Spleen (tissue), 11 donors: ENCODE measurements at regions not wholly inside any gene's neighbourhood (a gene's known extent, or its start where the extent isn't known, plus 50 kb on each side); places are given as distances from the start of the nearest gene placed in this dataset.

Source experiments
- DNase-seq: peaks from one replicate; pipeline ENCODE4 v3.0.0-alpha.2; 2020
- H3K27ac ChIP-seq, 8 donors: fragments of 200-600 bp; sonication (generic) in 7 of 8; 1 replicate in 4 of 8; 2 replicates in 4 of 8; pipeline versions ENCODE4 v1.5.0 to v1.8.0; 2016 to 2021; ENCODE audit warnings: inconsistent platforms in 4 of 8, mild to moderate bottlenecking in 4 of 8, moderate library complexity in 1 of 8
- H3K27me3 ChIP-seq, 7 donors: fragments of 200-600 bp; sonication (generic) in 6 of 7; replicated peaks in 1 of 7; 1 replicate in 4 of 7; 2 replicates in 3 of 7; pipeline versions ENCODE4 v1.5.0 to v1.8.0; 2016 to 2021; ENCODE audit warnings: inconsistent platforms in 3 of 7, mild to moderate bottlenecking in 1 of 7
- H3K36me3 ChIP-seq, 6 donors: fragments of 200-600 bp; sonication (generic) in 5 of 6; 1 replicate in 4 of 6; 2 replicates in 2 of 6; pipeline versions ENCODE4 v1.5.0 to v1.8.0; 2016 to 2021; ENCODE audit warnings: inconsistent platforms in 2 of 6
- H3K4me1 ChIP-seq, 6 donors: fragments of 200-600 bp; sonication (generic) in 5 of 6; 1 replicate in 3 of 6; 2 replicates in 3 of 6; pipeline versions ENCODE4 v1.5.0 to v1.8.0; 2016 to 2021; ENCODE audit warnings: inconsistent platforms in 3 of 6
- H3K4me3 ChIP-seq, 8 donors: fragments of 200-600 bp; sonication (generic) in 7 of 8; 1 replicate in 4 of 8; 2 replicates in 4 of 8; pipeline versions ENCODE4 v1.5.0 to v1.8.0; 2016 to 2021; ENCODE audit warnings: inconsistent platforms in 4 of 8, mild to moderate bottlenecking in 4 of 8, moderate library complexity in 2 of 8
- H3K9me3 ChIP-seq, 8 donors: fragments of 200-600 bp; sonication (generic) in 7 of 8; 1 replicate in 4 of 8; 2 replicates in 4 of 8; pipeline versions ENCODE4 v1.5.0 to v1.8.0; 2016 to 2021; ENCODE audit warnings: inconsistent platforms in 4 of 8
- POLR2A ChIP-seq, 3 donors: fragments of 450-650 bp; IDR thresholded peaks; one replicate each; pipeline ENCODE4 v1.5.1; 2017; ENCODE audit warnings: antibody characterized with exemption in 3 of 3, mild to moderate bottlenecking in 1 of 3
- POLR2AphosphoS5 ChIP-seq, 3 donors: sonication (generic); formaldehyde crosslinking; IDR thresholded peaks; one replicate each; pipeline ENCODE4 v1.5.1; 2017; ENCODE audit warnings: antibody characterized with exemption in 3 of 3
- WGBS, 5 donors: extraction: QIAGEN DNeasy Blood & Tissue Kit in 3 of 5; methylation state at CpG; one replicate each; pipeline versions ENCODE4 v1.1.5 to v1.1.7; 2013 to 2018; 5-methylcytosine and 5-hydroxymethylcytosine counted together
- intact Hi-C: fragments of 100-400 bp; cut with DNase I; formaldehyde crosslinking; loops from one replicate; pipeline ENCODE4 v1.15.0; 2023; ENCODE audit warnings: low total_unique reads
- TF ChIP-seq, protein P1 (sequence below), 11 experiments: fragments of 200-600 bp in 7 of 11; fragments of 450-650 bp in 4 of 11; sonication (generic) in 4 of 11; IDR thresholded peaks in 8 of 11; conservative IDR thresholded peaks in 3 of 11; 1 replicate in 7 of 11; 2 replicates in 4 of 11; pipeline versions ENCODE4 v1.4.0 to v1.8.0; 2016 to 2021; ENCODE audit warnings: antibody characterized with exemption in 11 of 11, inconsistent platforms in 4 of 11, mild to moderate bottlenecking in 1 of 11
- donor health status: healthy with polysubstance abuse.
- donor health status: DM: no; HTN: no; CAD: no; lungs with moderate emphysema.
- donor health status: DM: no; HTN: no; CAD: no.
- donor health status: Bipolar disorder and iron deficiency.
- donor health status: healthy.
- donor health status: DM: no; HTN: no; CAD: no.
- donor health status: DM: yes; HTN: yes; CAD: no.

DNA sequence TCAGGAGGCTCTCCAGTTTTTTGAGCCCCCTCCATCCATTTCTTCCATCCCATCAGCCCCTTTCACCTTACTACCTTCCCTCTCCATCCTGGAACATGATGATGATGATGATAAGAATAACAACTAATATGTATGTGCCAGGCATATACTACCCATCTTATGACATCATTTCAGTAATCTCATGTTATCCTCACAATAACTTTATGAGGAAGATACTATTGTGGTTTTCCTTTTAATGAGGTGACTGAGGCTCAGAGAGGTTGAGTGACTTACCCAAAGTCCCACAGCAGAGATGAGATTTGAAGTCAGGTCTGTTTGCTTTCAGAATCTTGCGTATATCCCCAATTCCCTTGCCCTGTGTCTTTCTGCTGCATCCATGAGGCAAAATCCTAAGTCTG, 55.1 kb downstream of the RTL9 start:
- H3K4me1 ChIP-seq, result peaks cover 0 to 3% (median 0%) of the 10 kb centered on the region in 6 donors
- no peak overlapping the region for H3K4me3 ChIP-seq
- intact Hi-C loops, result no loop called here
- peaks cover 0 to 26% (median 0%) of the 10 kb centered on the region in 7 donors for H3K27me3 ChIP-seq
- no peaks in the 10 kb centered on the region for H3K36me3 ChIP-seq
- H3K9me3 ChIP-seq, result no peaks in the 10 kb centered on the region
- no peak for TF ChIP-seq POLR2A (IDR thresholded peaks at IDR 0.05)
- TF ChIP-seq, protein P1, sequence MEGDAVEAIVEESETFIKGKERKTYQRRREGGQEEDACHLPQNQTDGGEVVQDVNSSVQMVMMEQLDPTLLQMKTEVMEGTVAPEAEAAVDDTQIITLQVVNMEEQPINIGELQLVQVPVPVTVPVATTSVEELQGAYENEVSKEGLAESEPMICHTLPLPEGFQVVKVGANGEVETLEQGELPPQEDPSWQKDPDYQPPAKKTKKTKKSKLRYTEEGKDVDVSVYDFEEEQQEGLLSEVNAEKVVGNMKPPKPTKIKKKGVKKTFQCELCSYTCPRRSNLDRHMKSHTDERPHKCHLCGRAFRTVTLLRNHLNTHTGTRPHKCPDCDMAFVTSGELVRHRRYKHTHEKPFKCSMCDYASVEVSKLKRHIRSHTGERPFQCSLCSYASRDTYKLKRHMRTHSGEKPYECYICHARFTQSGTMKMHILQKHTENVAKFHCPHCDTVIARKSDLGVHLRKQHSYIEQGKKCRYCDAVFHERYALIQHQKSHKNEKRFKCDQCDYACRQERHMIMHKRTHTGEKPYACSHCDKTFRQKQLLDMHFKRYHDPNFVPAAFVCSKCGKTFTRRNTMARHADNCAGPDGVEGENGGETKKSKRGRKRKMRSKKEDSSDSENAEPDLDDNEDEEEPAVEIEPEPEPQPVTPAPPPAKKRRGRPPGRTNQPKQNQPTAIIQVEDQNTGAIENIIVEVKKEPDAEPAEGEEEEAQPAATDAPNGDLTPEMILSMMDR (IDR thresholded peaks at IDR 0.05 in 8 of 11, conservative IDR thresholded peaks at IDR 0.05 in 3 of 11), result no peak
- no peak for TF ChIP-seq POLR2AphosphoS5 (IDR thresholded peaks at IDR 0.05)
- no peak for DNase-seq
- no peak overlapping the region for H3K27ac ChIP-seq
- WGBS, 5 donors, result 89 to 100% (median 100%) methylated on average over 1 of the region's 1 CpG

DNA sequence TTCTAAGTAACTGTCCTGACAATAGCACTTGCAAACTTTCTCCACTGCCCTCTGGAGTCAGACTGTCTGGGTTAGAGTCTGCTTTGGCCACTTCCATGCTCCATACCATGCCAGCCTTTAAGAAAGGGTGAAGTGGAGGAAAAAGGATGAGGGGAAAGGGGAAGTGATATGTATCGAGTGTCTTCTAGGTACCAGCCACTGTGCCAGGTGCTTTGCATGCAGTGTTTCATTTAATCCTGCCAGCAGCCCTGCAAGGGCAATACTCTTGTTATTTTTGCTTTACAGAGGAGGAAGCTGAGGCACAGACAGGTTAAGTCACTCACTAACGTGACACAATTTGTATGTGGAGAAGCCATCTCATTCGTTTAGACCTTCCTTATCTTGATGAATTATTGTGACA, 55.6 kb downstream of the RTL9 start:
- intact Hi-C loops, result no loop called here

DNA sequence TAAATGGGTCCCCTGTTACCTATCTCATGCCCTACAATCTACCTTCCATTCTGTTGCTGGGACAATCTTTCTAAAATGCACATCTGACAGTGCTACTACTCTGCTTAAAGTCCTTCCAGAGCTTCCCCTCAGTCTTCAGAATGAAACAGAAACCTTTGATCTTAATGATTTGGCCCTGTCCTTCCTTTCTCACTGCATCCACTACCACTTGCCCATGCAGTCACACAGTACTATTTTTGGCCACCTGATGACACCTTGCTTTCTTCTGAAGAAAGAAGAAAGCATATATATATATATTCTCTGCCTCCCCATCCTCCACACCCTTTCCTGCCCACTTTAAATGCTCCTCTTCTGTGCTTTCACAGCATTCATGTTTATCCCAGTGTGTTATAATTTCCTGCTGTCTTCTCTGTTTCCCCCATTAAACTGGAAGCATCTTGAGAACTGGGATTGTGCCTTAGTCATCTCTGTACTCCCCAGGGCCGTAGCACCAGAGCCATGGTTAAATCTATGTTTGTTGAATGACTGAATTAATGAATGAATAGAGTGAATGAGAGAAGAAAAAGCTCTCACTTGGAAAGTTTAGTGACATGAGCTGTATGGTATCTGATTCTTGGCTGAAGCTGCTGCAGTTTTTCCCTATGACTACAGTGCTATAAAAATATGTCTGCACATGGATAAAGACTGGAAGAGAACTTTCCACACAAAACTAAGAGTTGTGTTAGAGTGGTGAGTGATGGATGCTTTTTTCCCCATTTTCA, 56.2 kb downstream of the RTL9 start:
- WGBS, 5 donors, result 38 to 71% (median 55%) methylated on average over 1 of the region's 1 CpG
- Histone ChIP-seq H3K27ac (no peak overlapping the region), H3K4me3 (no peak overlapping the region), H3K9me3 (no peaks in the 10 kb centered on the region), H3K27me3 (peaks cover 0 to 18% (median 0%) of the 10 kb centered on the region in 7 donors), H3K36me3 (no peaks in the 10 kb centered on the region), H3K4me1 (peaks cover 0 to 3% (median 0%) of the 10 kb centered on the region in 6 donors)
- DNase-seq, result no peak
- intact Hi-C loops, result no loop called here
- TF ChIP-seq, protein P1 (IDR thresholded peaks at IDR 0.05 in 8 of 11, conservative IDR thresholded peaks at IDR 0.05 in 3 of 11), result no peak
- TF ChIP-seq POLR2A (IDR thresholded peaks at IDR 0.05) (no peak), POLR2AphosphoS5 (IDR thresholded peaks at IDR 0.05) (no peak)

More for the DNA sequence above, 55.6 kb downstream of the RTL9 start:
- TF ChIP-seq POLR2A (IDR thresholded peaks at IDR 0.05) (no peak), POLR2AphosphoS5 (IDR thresholded peaks at IDR 0.05) (no peak)
- TF ChIP-seq, protein P1 (IDR thresholded peaks at IDR 0.05 in 8 of 11, conservative IDR thresholded peaks at IDR 0.05 in 3 of 11), result no peak
- Histone ChIP-seq H3K4me1 (peaks cover 0 to 3% (median 0%) of the 10 kb centered on the region in 6 donors), H3K36me3 (no peaks in the 10 kb centered on the region), H3K4me3 (no peak overlapping the region), H3K27me3 (peaks cover 0 to 24% (median 0%) of the 10 kb centered on the region in 7 donors), H3K27ac (no peak overlapping the region), H3K9me3 (no peaks in the 10 kb centered on the region)
- no peak for DNase-seq
- WGBS, 5 donors, result 47 to 71% (median 60%) methylated on average over 2 to 3 of the region's 3 CpGs

DNA sequence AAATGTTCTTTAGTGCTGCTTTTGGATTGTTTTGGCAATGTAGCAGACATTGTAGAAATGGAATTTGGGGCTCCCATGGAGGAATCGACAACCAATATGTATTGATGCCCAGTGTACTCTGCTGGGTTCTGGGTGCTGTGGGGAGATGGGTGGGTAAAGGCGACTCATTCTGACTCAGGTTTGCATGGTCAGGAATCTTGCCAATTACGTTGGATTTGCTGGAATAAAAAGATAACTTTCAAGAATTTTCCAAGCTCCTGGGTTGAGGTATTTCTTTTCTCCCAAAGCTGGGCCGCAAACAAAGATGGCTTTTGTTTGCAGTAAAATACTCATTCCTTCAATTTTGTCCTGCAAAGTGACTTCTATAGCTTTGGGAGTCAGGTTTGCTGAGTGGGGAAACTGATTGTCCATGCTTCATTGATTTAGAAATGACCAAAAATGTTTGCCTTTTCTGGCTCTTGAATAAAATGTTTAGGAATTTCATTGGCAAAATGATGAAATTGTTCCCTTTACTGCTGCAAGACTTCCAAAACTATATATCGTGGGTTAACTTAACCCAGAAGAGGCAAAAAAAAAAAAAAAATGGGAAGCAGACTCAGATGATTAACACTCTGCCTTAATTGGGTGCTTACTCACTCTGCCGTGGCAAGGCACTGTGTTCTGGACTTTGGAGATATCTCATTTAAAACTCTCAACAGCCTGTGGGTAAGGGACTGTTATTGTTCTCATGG, 57.0 kb downstream of the RTL9 start:
- Histone ChIP-seq H3K4me1 (peaks cover 0 to 3% (median 0%) of the 10 kb centered on the region in 6 donors), H3K9me3 (no peaks in the 10 kb centered on the region), H3K27ac (no peak overlapping the region), H3K27me3 (peaks cover 0 to 11% (median 0%) of the 10 kb centered on the region in 7 donors), H3K4me3 (no peak overlapping the region), H3K36me3 (no peaks in the 10 kb centered on the region)
- WGBS, 5 donors, result 66 to 90% (median 75%) methylated on average over 6 of the region's 6 CpGs
- no peak for DNase-seq
- TF ChIP-seq POLR2AphosphoS5 (IDR thresholded peaks at IDR 0.05) (no peak), POLR2A (IDR thresholded peaks at IDR 0.05) (no peak)
- TF ChIP-seq, protein P1 (IDR thresholded peaks at IDR 0.05 in 8 of 11, conservative IDR thresholded peaks at IDR 0.05 in 3 of 11), result no peak
- intact Hi-C loops, result no loop called here
